Kidney (tissue), 13 donors: ENCODE measurements at regions not wholly inside any gene's neighbourhood (a gene's known extent, or its start where the extent isn't known, plus 50 kb on each side); places are given as distances from the start of the nearest gene placed in this dataset.

ENCODE experiments used
- DNase-seq, 5 donors: peaks; one replicate each; pipeline ENCODE4 v3.0.0-alpha.2; 2013 to 2020
- FAIRE-seq: peaks from 2 replicates; lab custom pipeline; 2012; peaks lifted over from hg19 to GRCh38; lab: Jason Lieb, UNC
- H3K27ac ChIP-seq, 2 donors: one replicate each; pipeline ENCODE4 v1.7.0; 2013; ENCODE audit warnings: low read depth in 2 of 2, low read length in 2 of 2, inconsistent platforms in 1 of 2
- H3K27me3 ChIP-seq: one replicate; pipeline ENCODE4 v1.7.1; 2013; ENCODE audit warnings: low read length, inconsistent platforms; ENCODE audit not compliant: control insufficient read depth, insufficient read depth
- H3K36me3 ChIP-seq, 3 donors: one replicate each; pipeline versions ENCODE4 v1.7.0 to v1.7.1; 2013; ENCODE audit warnings: low read length in 3 of 3, control low read depth in 1 of 3, inconsistent platforms in 1 of 3; ENCODE audit not compliant: insufficient read depth in 3 of 3, control insufficient read depth in 2 of 3
- H3K4me1 ChIP-seq, 3 donors: one replicate each; pipeline versions ENCODE4 v1.7.0 to v1.7.1; 2013; ENCODE audit warnings: low read length in 3 of 3, inconsistent platforms in 1 of 3, low read depth in 1 of 3; ENCODE audit not compliant: control insufficient read depth in 2 of 3, insufficient read depth in 2 of 3
- H3K4me3 ChIP-seq, 3 donors: one replicate each; pipeline versions ENCODE4 v1.7.0 to v1.8.1; 2013; ENCODE audit warnings: low read length in 3 of 3, control low read depth in 1 of 3, inconsistent platforms in 1 of 3
- H3K9ac ChIP-seq, 3 donors: one replicate each; pipeline versions ENCODE4 v1.7.0 to v1.7.1; 2013; ENCODE audit warnings: low read length in 3 of 3, control low read depth in 1 of 3, inconsistent platforms in 1 of 3
- H3K9me3 ChIP-seq, 3 donors: one replicate each; pipeline versions ENCODE4 v1.7.0 to v1.7.1; 2013; ENCODE audit warnings: low read length in 3 of 3, control low read depth in 1 of 3, inconsistent platforms in 1 of 3; ENCODE audit not compliant: control insufficient read depth in 2 of 3, insufficient read depth in 1 of 3
- intact Hi-C: fragments of 100-400 bp; cut with DNase I; formaldehyde crosslinking; loops from one replicate; pipeline ENCODE4 v1.11.1; 2022
- TF ChIP-seq, protein P1 (sequence below): IDR thresholded peaks from 3 replicates; pipeline ENCODE4 v1.5.1; 2012; ENCODE audit warnings: mild to moderate bottlenecking, moderate library complexity, borderline replicate concordance; ENCODE audit not compliant: insufficient read depth; ENCODE audit errors: extremely low read depth
- donor health status: control.
- donor health status: control.
- donor health status: control.
- donor health status: control.
- donor health status: control.
- donor health status: DM: yes; HTN: yes; CAD: no.
- donor health status: Normal renal cell carcinoma (clear cell type).

DNA sequence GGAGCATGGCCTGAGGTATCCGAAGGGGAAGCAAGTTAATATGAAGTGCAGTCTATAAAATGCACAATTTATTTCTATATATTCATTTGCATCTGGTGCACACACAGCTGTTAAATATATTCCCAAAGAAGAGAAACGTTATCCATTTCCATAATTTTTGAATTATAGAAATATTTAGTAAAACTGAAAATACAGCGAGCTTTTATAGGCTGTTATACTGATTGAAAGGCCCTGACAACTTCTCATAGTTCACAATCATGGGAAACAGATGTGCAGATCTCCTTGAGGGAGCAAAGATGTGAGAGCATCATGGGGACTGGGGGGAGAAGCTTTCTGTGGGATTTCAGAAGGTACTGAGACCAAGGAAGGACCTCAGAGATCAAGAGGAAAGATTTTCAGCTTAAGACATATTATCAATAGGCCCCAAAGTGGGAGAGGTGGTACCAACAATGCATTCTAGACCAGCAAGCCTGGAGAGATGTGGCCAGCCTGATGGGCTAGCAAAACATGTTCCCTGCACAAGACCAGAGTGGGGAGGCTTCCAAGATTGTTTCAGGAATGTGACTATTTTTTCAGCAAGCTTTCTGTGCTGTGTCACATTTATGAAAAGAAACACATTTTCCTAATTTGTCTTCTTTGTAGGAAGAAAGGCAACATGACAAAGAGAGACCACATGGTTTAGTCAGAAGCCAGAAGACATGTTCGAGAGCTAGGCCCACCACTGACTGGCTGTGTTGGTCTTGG is 256.0 kb upstream of the SFRP2 start:
- no peaks in the 10 kb centered on the region for H3K4me1 ChIP-seq
- intact Hi-C loops: no loop called here
- TF ChIP-seq, protein P1, sequence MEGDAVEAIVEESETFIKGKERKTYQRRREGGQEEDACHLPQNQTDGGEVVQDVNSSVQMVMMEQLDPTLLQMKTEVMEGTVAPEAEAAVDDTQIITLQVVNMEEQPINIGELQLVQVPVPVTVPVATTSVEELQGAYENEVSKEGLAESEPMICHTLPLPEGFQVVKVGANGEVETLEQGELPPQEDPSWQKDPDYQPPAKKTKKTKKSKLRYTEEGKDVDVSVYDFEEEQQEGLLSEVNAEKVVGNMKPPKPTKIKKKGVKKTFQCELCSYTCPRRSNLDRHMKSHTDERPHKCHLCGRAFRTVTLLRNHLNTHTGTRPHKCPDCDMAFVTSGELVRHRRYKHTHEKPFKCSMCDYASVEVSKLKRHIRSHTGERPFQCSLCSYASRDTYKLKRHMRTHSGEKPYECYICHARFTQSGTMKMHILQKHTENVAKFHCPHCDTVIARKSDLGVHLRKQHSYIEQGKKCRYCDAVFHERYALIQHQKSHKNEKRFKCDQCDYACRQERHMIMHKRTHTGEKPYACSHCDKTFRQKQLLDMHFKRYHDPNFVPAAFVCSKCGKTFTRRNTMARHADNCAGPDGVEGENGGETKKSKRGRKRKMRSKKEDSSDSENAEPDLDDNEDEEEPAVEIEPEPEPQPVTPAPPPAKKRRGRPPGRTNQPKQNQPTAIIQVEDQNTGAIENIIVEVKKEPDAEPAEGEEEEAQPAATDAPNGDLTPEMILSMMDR: no peak
- no peak overlapping the region for H3K27ac ChIP-seq
- H3K9ac ChIP-seq: no peak overlapping the region
- no peaks in the 10 kb centered on the region for H3K9me3 ChIP-seq
- no peak for DNase-seq
- FAIRE-seq: no peak
- H3K4me3 ChIP-seq: no peak overlapping the region
- no peaks in the 10 kb centered on the region for H3K27me3 ChIP-seq
- H3K36me3 ChIP-seq: no peaks in the 10 kb centered on the region

DNA sequence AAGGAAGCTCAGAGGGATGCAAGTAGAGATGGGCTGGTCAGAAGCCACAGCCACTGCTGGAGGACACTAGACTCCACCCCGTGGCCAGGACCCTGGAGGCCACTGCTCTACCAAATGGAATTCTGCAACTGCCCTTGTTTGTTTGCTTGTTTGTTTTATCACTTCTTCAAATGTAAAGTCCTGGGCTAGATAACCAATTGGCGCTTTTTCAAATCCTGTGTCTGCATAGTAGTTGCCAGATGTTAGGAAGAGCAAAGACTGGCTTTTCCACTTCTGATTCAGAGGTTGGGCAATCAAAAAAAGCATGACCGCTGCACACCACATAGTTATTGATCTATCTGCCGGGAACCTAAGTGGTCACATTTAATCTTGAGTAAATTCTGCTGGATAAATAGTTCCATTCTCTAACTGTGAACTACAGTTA is 255.2 kb upstream of the SFRP2 start:
- H3K4me3 ChIP-seq: no peak overlapping the region
- no peaks in the 10 kb centered on the region for H3K36me3 ChIP-seq
- no peak overlapping the region for H3K27ac ChIP-seq
- intact Hi-C loops: no loop called here
- H3K9me3 ChIP-seq: no peaks in the 10 kb centered on the region
- no peak for DNase-seq
- H3K9ac ChIP-seq: no peak overlapping the region
- no peaks in the 10 kb centered on the region for H3K4me1 ChIP-seq
- TF ChIP-seq, protein P1: no peak
- FAIRE-seq: no peak
- H3K27me3 ChIP-seq: no peaks in the 10 kb centered on the region

DNA sequence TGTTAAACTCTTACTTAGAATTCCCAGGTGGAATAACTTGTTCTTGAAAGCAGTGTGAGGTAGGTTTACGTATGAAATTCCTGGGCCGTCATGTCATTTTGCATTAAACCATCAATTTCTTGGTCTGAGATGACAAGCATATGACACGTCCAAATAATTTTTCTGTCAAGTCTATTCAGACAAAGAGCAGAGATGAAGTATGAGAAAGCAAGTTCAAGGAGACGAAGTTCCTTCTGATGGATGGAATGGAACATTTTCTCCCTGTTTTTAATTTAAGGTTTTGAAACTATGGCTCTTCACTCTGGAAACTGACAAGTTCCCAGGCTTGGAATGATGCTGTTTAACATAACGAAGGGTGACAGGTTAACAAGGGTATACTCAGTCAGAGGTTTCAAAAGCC is 252.8 kb upstream of the SFRP2 start:
- Histone ChIP-seq H3K4me3 (no peak overlapping the region), H3K36me3 (no peaks in the 10 kb centered on the region), H3K27me3 (no peaks in the 10 kb centered on the region), H3K27ac (no peak overlapping the region), H3K9me3 (no peaks in the 10 kb centered on the region), H3K9ac (no peak overlapping the region), H3K4me1 (no peaks in the 10 kb centered on the region)
- TF ChIP-seq, protein P1: no peak
- intact Hi-C loops: no loop called here
- FAIRE-seq (no peak), DNase-seq (no peak)
